GM12878 (cell line): ENCODE measurements at regions not wholly inside any gene's neighbourhood (a gene's known extent, or its start where the extent isn't known, plus 50 kb on each side); places are given as distances from the start of the nearest gene placed in this dataset.

Source experiments
- ATAC-seq: fragments of 200-7000 bp; cut with Tn5 transposase; 3 replicates; pipeline ENCODE4 v1.9.1; 2020; ENCODE audit warnings: mild to moderate bottlenecking, moderate library complexity
- BruUV-seq: library from RNA; stranded (reverse); fragments of 400-500 nt; replicated peaks from 2 replicates; lab custom pipeline; 2021; lab: Mats Ljungman, UMichigan
- CTCF ChIA-PET: fragments of 300-600 bp; sonication (Branson Sonifier 250); formaldehyde crosslinking; extraction: SDS; loops from one replicate; lab custom pipeline; 2021; ENCODE audit warnings: inconsistent platforms; lab: Yijun Ruan, JAX
- POLR2A ChIA-PET: fragments of 350-600 bp; formaldehyde crosslinking; extraction: SDS; loops from one replicate; lab custom pipeline; 2021; ENCODE audit warnings: inconsistent platforms; lab: Charles Lee
- RAD21 ChIA-PET: fragments of 300-600 bp; sonication (Branson Sonifier 250); formaldehyde crosslinking; loops from one replicate; lab custom pipeline; 2023; ENCODE audit warnings: antibody characterized with exemption; ENCODE audit not compliant: unreplicated experiment; lab: Charles Lee
- SMC1A ChIA-PET: fragments of 300-600 bp; sonication (Branson Sonifier 250); formaldehyde crosslinking; loops from one replicate; lab custom pipeline; 2023; ENCODE audit not compliant: unreplicated experiment, uncharacterized antibody; lab: Charles Lee
- DNase-seq: peaks from one replicate; pipeline ENCODE4 v3.0.0-alpha.2; 2011; ENCODE audit warnings: low read depth, low spot score
- FAIRE-seq: peaks from 3 replicates; lab custom pipeline; 2011; peaks lifted over from hg19 to GRCh38; lab: Jason Lieb, UNC
- H2AFZ ChIP-seq: 2 replicates; pipeline ENCODE4 v1.6.0; 2011; ENCODE audit warnings: low read depth, low read length, control low read depth; ENCODE audit not compliant: control insufficient read depth
- H3K27ac ChIP-seq: 2 replicates; pipeline ENCODE4 v1.5.1; 2011; ENCODE audit warnings: control low read depth; ENCODE audit not compliant: control insufficient read depth, insufficient read depth
- H3K27me3 ChIP-seq, 2 experiments: replicated peaks in 1 of 2; 2 replicates each; pipeline versions ENCODE4 v1.6.0 to v1.6.1; 2011; ENCODE audit warnings: low read length in 1 of 2; ENCODE audit not compliant: control insufficient read depth in 2 of 2, insufficient read depth in 2 of 2
- H3K36me3 ChIP-seq, 2 experiments: 2 replicates each; pipeline ENCODE4 v1.5.1; 2011; ENCODE audit warnings: low read length in 1 of 2; ENCODE audit not compliant: control insufficient read depth in 2 of 2, insufficient read depth in 2 of 2
- H3K4me1 ChIP-seq: 2 replicates; pipeline ENCODE4 v1.6.1; 2011; ENCODE audit warnings: mild to moderate bottlenecking, low read length, moderate library complexity, mixed read lengths; ENCODE audit not compliant: control insufficient read depth, insufficient read depth
- H3K4me2 ChIP-seq: 2 replicates; pipeline ENCODE4 v1.6.0; 2011; ENCODE audit warnings: control low read depth; ENCODE audit not compliant: control insufficient read depth, insufficient read depth
- H3K4me3 ChIP-seq: fragments of 200-600 bp; sonication (generic); 2 replicates; pipeline ENCODE4 v1.5.1; 2016
- H3K79me2 ChIP-seq: 2 replicates; pipeline ENCODE4 v1.6.0; 2011; ENCODE audit warnings: low read length; ENCODE audit not compliant: control insufficient read depth, insufficient read depth
- H3K9ac ChIP-seq: 2 replicates; pipeline ENCODE4 v1.8.0; 2011; ENCODE audit warnings: low read length, control low read depth, mixed read lengths; ENCODE audit not compliant: control insufficient read depth, insufficient read depth
- H3K9me3 ChIP-seq: replicated peaks from 3 replicates; pipeline ENCODE4 v1.5.1; 2011; ENCODE audit warnings: mild to moderate bottlenecking, low read length; ENCODE audit not compliant: control insufficient read depth, insufficient read depth
- H4K20me1 ChIP-seq: 2 replicates; pipeline ENCODE4 v1.6.0; 2011; ENCODE audit not compliant: control insufficient read depth, insufficient read depth
- ASH2L ChIP-seq: fragments of 300-600, 200-600 bp; sonication (generic); IDR thresholded peaks from 2 replicates; pipeline ENCODE4 v1.6.1; 2017; ENCODE audit warnings: low read depth, mild to moderate bottlenecking, borderline replicate concordance
- E2F4 ChIP-seq: IDR thresholded peaks from 2 replicates; pipeline ENCODE4 v1.6.1; 2012; ENCODE audit warnings: low read depth, low read length, improper control_type of control experiment
- GABPA ChIP-seq: IDR thresholded peaks from 2 replicates; pipeline ENCODE4 v1.6.1; 2014; ENCODE audit warnings: antibody characterized with exemption, low read depth, mild to moderate bottlenecking, inconsistent platforms
- MAX ChIP-seq: IDR thresholded peaks from 2 replicates; pipeline ENCODE4 v1.6.1; 2012; ENCODE audit warnings: low read depth, low read length, improper control_type of control experiment
- POLR2AphosphoS2 ChIP-seq: IDR thresholded peaks from 2 replicates; pipeline ENCODE4 v1.6.1; 2011; ENCODE audit warnings: low read depth, mild to moderate bottlenecking, low read length, improper control_type of control experiment, moderate library complexity
- RCOR1 ChIP-seq: conservative IDR thresholded peaks from 2 replicates; pipeline ENCODE4 v1.6.1; 2012; ENCODE audit warnings: low read depth, low read length, improper control_type of control experiment
- SIN3A ChIP-seq: IDR thresholded peaks from 2 replicates; pipeline ENCODE4 v1.6.1; 2012; ENCODE audit warnings: low read depth, low read length, improper control_type of control experiment
- SMAD5 ChIP-seq: IDR thresholded peaks from 2 replicates; pipeline ENCODE4 v1.6.1; 2016; ENCODE audit warnings: antibody characterized with exemption, low read depth
- TCF7 ChIP-seq: IDR thresholded peaks from 2 replicates; pipeline ENCODE4 v1.6.1; 2014; ENCODE audit warnings: antibody characterized with exemption, borderline replicate concordance
- ZBTB11 ChIP-seq: fragments of 450-650 bp; formaldehyde crosslinking; IDR thresholded peaks from 2 replicates; pipeline ENCODE4 v1.5.0; 2022; ENCODE audit warnings: mild to moderate bottlenecking, missing genetic modification characterization
- ZNF217 ChIP-seq: fragments of 450-650 bp; IDR thresholded peaks from 2 replicates; pipeline ENCODE4 v1.6.1; 2017; ENCODE audit warnings: antibody characterized with exemption, mild to moderate bottlenecking
- ZSCAN29 ChIP-seq: fragments of 450-650 bp; IDR thresholded peaks from 2 replicates; pipeline ENCODE4 v1.6.1; 2017; ENCODE audit warnings: mild to moderate bottlenecking, moderate library complexity
- WGBS: methylation state at CpG from one replicate; pipeline ENCODE4 v1.1.6; 2016; ENCODE audit warnings: low lambda C conversion rate; ENCODE audit not compliant: insufficient replicate concordance, insufficient coverage; ENCODE audit errors: missing lambda C conversion rate; 5-methylcytosine and 5-hydroxymethylcytosine counted together
- in situ Hi-C: fragments of 300-500 bp; cut with MboI; formaldehyde crosslinking; loops from 9 replicates; pipeline ENCODE4 v1.14.3; 2018; ENCODE audit warnings: mixed read lengths
- intact Hi-C: fragments of 100-400 bp; cut with micrococcal nuclease; formaldehyde crosslinking; loops from one replicate; pipeline ENCODE4 v1.14.2; 2022; ENCODE audit not compliant: unreplicated experiment
- TF ChIP-seq, protein P1 (sequence below): IDR thresholded peaks from 2 replicates; pipeline ENCODE4 v1.6.1; 2011; ENCODE audit warnings: mild to moderate bottlenecking, low read depth, low read length, moderate library complexity; ENCODE audit not compliant: insufficient replicate concordance

DNA sequence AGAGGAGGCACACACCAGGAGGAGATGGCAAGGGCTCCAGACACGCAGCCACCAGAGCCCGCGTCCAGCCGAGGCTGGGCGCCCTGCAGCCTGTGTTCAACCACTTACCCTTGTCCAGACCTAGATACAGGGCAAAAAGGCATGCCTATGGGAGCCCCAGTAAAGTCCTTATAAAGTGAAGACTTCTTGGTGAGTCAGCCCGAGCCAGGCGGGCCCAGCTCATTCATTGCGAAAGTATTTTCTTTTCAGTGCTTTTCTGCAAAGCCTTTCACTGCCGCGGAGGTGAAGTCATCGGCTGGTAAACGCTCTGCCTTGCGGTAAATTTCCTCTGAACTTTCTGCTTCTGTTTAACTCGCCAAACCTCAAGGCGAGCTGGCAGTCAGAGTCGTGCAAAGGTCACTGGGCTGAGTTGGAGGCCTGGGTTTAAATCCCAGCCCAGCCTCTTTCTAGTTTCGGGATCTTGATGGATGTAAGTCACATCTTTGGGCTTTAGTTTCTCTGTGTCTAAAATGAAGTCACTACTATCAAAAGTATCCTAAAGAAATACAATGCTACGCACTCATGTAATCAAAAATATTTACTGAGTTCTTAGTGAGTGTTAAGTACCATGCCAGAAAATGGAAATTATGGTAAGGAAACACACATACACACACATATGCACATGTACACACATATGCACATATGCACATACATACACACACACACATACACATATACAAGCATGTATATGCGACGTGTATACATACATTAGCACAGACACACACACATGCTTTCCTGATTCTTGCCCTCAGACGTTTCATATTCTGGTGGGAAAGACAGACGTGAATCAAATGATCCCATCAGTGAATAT is 54.7 kb upstream of the IFFO2 start (continued):
- TF ChIP-seq POLR2AphosphoS2 (no peak), SIN3A (no peak), ASH2L (no peak), MAX (no peak), GABPA (no peak), ZNF217 (no peak)
- TF ChIP-seq, protein P1, sequence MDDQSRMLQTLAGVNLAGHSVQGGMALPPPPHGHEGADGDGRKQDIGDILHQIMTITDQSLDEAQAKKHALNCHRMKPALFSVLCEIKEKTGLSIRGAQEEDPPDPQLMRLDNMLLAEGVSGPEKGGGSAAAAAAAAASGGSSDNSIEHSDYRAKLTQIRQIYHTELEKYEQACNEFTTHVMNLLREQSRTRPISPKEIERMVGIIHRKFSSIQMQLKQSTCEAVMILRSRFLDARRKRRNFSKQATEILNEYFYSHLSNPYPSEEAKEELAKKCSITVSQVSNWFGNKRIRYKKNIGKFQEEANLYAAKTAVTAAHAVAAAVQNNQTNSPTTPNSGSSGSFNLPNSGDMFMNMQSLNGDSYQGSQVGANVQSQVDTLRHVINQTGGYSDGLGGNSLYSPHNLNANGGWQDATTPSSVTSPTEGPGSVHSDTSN = no peak
- TF ChIP-seq, all 136 proteins: peak for 20

GRCh38 chr1:19010503-19010902 is 54.0 kb upstream of the IFFO2 start:
- peak overlapping the region; percentile 67; the same call in 1 of the 2 replicates for H3K4me2 ChIP-seq
- H3K79me2 ChIP-seq = no peaks in the 10 kb centered on the region
- H3K9ac ChIP-seq = no peak overlapping the region
- FAIRE-seq = no peak
- no peak overlapping the region for H3K4me3 ChIP-seq
- TF ChIP-seq MAX (no peak), E2F4 (no peak), ZSCAN29 (no peak), ZBTB11 (CRISPR knock-in tag) (no peak), TCF7 (no peak), RCOR1 (no peak), SMAD5 (no peak)
- H3K27ac ChIP-seq = no peak overlapping the region
- H3K9me3 ChIP-seq = no peaks in the 10 kb centered on the region
- no peaks in the 10 kb centered on the region; a peak in 2 of 4 replicates for H3K27me3 ChIP-seq
- H4K20me1 ChIP-seq = no peaks in the 10 kb centered on the region
- H2AFZ ChIP-seq = no peak overlapping the region
- no TSS peak for BruUV-seq
- in situ Hi-C loops = no loop called here
- ATAC-seq = no peak
- H3K36me3 ChIP-seq = no peaks in the 10 kb centered on the region
- ChIA-PET SMC1A (no interaction called here), CTCF (interaction anchor here (0.6 to 2.6 kb wide), 5 partner anchors 40 to 238 kb away, joined by 3 to 12 read pairs (median 3); no protein-coding TSS in a partner anchor), POLR2A (interaction anchor here (0.5 to 0.6 kb wide), 2 partner anchors 87 to 1472 kb away, joined by 3 to 4 read pairs; no protein-coding TSS in a partner anchor), RAD21 (no interaction called here)
- 13% methylated on average over 4 of the region's 4 CpGs for WGBS
- intact Hi-C loops = no loop called here
- peaks cover 6% of the 10 kb centered on the region for H3K4me1 ChIP-seq
- no peak for DNase-seq
